WTC11 (cell line): ENCODE measurements at regions not wholly inside any gene's neighbourhood (a gene's known extent, or its start where the extent isn't known, plus 50 kb on each side); places are given as distances from the start of the nearest gene placed in this dataset.

Experiments used
- ATAC-seq: fragments of 200-7000 bp; cut with Tn5 transposase; 2 replicates; pipeline ENCODE4 v1.10.0; 2021; ENCODE audit warnings: mild to moderate bottlenecking, moderate library complexity
- CTCF ChIA-PET: fragments of 300-600 bp; sonication (Branson Sonifier 250); formaldehyde crosslinking; loops from one replicate; lab custom pipeline; 2021; ENCODE audit warnings: antibody characterized with exemption; lab: Charles Lee
- POLR2A ChIA-PET: fragments of 350-600 bp; sonication (Branson Sonifier 250); formaldehyde crosslinking; loops from one replicate; lab custom pipeline; 2021; ENCODE audit warnings: antibody characterized with exemption; lab: Charles Lee
- DNase-seq: peaks from one replicate; pipeline ENCODE4 v3.0.0; 2021; ENCODE audit warnings: low spot score
- H3K27ac Mint-ChIP-seq: 2 replicates; pipeline ENCODE4 v1.8.0; 2021; ENCODE audit warnings: mixed read lengths
- H3K27me3 Mint-ChIP-seq: 2 replicates; pipeline ENCODE4 v1.8.0; 2021; ENCODE audit warnings: low read depth, mild to moderate bottlenecking, moderate library complexity, mixed read lengths
- H3K36me3 Mint-ChIP-seq: 2 replicates; pipeline ENCODE4 v1.8.0; 2021; ENCODE audit warnings: mixed read lengths
- H3K4me1 Mint-ChIP-seq: 2 replicates; pipeline ENCODE4 v1.8.0; 2022; ENCODE audit warnings: mixed read lengths
- H3K4me3 Mint-ChIP-seq: 2 replicates; pipeline ENCODE4 v1.8.0; 2021; ENCODE audit warnings: mild to moderate bottlenecking, moderate library complexity, mixed read lengths
- H3K9me3 Mint-ChIP-seq: 2 replicates; pipeline ENCODE4 v1.8.0; 2021; ENCODE audit warnings: mixed read lengths
- AFF4 ChIP-seq: sonication (generic); formaldehyde crosslinking; IDR thresholded peaks from 2 replicates; pipeline ENCODE4 v1.8.1; 2023; ENCODE audit warnings: mild to moderate bottlenecking, missing genetic modification reagents, borderline replicate concordance
- ATF3 ChIP-seq: sonication (generic); formaldehyde crosslinking; conservative IDR thresholded peaks from 2 replicates; pipeline ENCODE4 v1.8.1; 2022; ENCODE audit warnings: mild to moderate bottlenecking, missing genetic modification reagents
- EMX1 ChIP-seq: fragments of 250-450 bp; sonication (Bioruptor Pico); IDR thresholded peaks from 2 replicates; pipeline ENCODE4 v1.8.0; 2021; ENCODE audit warnings: mild to moderate bottlenecking
- JAZF1 ChIP-seq: fragments of 250-450 bp; sonication (Bioruptor Pico); IDR thresholded peaks from 2 replicates; pipeline ENCODE4 v1.9.0; 2021; ENCODE audit warnings: moderate library complexity, mild to moderate bottlenecking, inconsistent platforms
- JUN ChIP-seq: sonication (generic); formaldehyde crosslinking; IDR thresholded peaks from 2 replicates; pipeline ENCODE4 v1.8.0; 2023; ENCODE audit warnings: mild to moderate bottlenecking, missing genetic modification reagents
- KAT7 ChIP-seq: sonication (generic); formaldehyde crosslinking; IDR thresholded peaks from 2 replicates; pipeline ENCODE4 v1.8.1; 2023; ENCODE audit warnings: missing genetic modification reagents, mild to moderate bottlenecking, borderline replicate concordance
- MAX ChIP-seq: sonication (generic); formaldehyde crosslinking; IDR thresholded peaks from 2 replicates; pipeline ENCODE4 v1.8.0; 2022; ENCODE audit warnings: mild to moderate bottlenecking, missing genetic modification reagents
- MLX ChIP-seq: sonication (generic); formaldehyde crosslinking; IDR thresholded peaks from 2 replicates; pipeline ENCODE4 v1.8.1; 2023; ENCODE audit warnings: mild to moderate bottlenecking, missing genetic modification reagents, moderate library complexity
- NR3C1 ChIP-seq: sonication (generic); formaldehyde crosslinking; conservative IDR thresholded peaks from 2 replicates; pipeline ENCODE4 v1.8.1; 2023; ENCODE audit warnings: low read depth, mild to moderate bottlenecking, missing genetic modification reagents
- RELA ChIP-seq: sonication (generic); formaldehyde crosslinking; IDR thresholded peaks from 2 replicates; pipeline ENCODE4 v1.8.1; 2022; ENCODE audit warnings: missing genetic modification reagents, mild to moderate bottlenecking, borderline replicate concordance
- TEAD1 ChIP-seq: sonication (generic); formaldehyde crosslinking; IDR thresholded peaks from 2 replicates; pipeline ENCODE4 v1.8.0; 2022; ENCODE audit warnings: mild to moderate bottlenecking, missing genetic modification reagents
- TEAD4 ChIP-seq: sonication (generic); formaldehyde crosslinking; IDR thresholded peaks from 2 replicates; pipeline ENCODE4 v1.8.0; 2022; ENCODE audit warnings: mild to moderate bottlenecking, missing genetic modification reagents
- ZNF138 ChIP-seq: sonication (generic); formaldehyde crosslinking; conservative IDR thresholded peaks from 2 replicates; pipeline ENCODE4 v1.8.1; 2022; ENCODE audit warnings: mild to moderate bottlenecking, moderate library complexity, missing genetic modification reagents
- ZNF396 ChIP-seq: fragments of 250-450 bp; sonication (Bioruptor Pico); IDR thresholded peaks from 2 replicates; pipeline ENCODE4 v1.8.0; 2021; ENCODE audit warnings: mild to moderate bottlenecking, moderate library complexity, borderline replicate concordance
- ZNF425 ChIP-seq: fragments of 250-450 bp; sonication (Bioruptor Pico); conservative IDR thresholded peaks from 2 replicates; pipeline ENCODE4 v1.9.0; 2021; ENCODE audit warnings: mild to moderate bottlenecking
- TF ChIP-seq, protein P1 (sequence below): sonication (generic); formaldehyde crosslinking; IDR thresholded peaks from 2 replicates; pipeline ENCODE4 v1.8.1; 2023; ENCODE audit warnings: mild to moderate bottlenecking, missing genetic modification reagents
- TF ChIP-seq, protein P2 (sequence below): sonication (generic); formaldehyde crosslinking; IDR thresholded peaks from 2 replicates; pipeline ENCODE4 v1.8.1; 2023; ENCODE audit warnings: mild to moderate bottlenecking, moderate library complexity, missing genetic modification reagents
- TF ChIP-seq, protein P3 (sequence below): fragments of 250-450 bp; sonication (Bioruptor Pico); IDR thresholded peaks from 2 replicates; pipeline ENCODE4 v1.8.0; 2021; ENCODE audit warnings: mild to moderate bottlenecking

GRCh38 chr2:4192119-4192518 lies 488.7 kb downstream of the DCDC2C start:
- POLR2A ChIA-PET = no interaction called here
- Mint-ChIP-seq H3K4me3 (no peak overlapping the region), H3K36me3 (peaks cover 86% of the 10 kb centered on the region), H3K27me3 (peaks cover 7% of the 10 kb centered on the region), H3K27ac (no peak overlapping the region), H3K4me1 (no peaks in the 10 kb centered on the region), H3K9me3 (peaks cover 90% of the 10 kb centered on the region)
- ATAC-seq (no peak), DNase-seq (no peak)
- TF ChIP-seq AFF4 (no peak), ZNF425 (no peak), JAZF1 (CRISPR knock-in tag) (no peak), RELA (CRISPR knock-in tag) (no peak), KAT7 (no peak), ATF3 (CRISPR knock-in tag) (no peak), TEAD1 (CRISPR knock-in tag) (no peak), EMX1 (no peak), MAX (no peak), ZNF138 (CRISPR knock-in tag) (no peak), TEAD4 (CRISPR knock-in tag) (no peak), ZNF396 (CRISPR knock-in tag) (no peak), NR3C1 (CRISPR knock-in tag) (no peak), MLX (CRISPR knock-in tag) (no peak), JUN (CRISPR knock-in tag) (no peak)
- TF ChIP-seq, protein P1, sequence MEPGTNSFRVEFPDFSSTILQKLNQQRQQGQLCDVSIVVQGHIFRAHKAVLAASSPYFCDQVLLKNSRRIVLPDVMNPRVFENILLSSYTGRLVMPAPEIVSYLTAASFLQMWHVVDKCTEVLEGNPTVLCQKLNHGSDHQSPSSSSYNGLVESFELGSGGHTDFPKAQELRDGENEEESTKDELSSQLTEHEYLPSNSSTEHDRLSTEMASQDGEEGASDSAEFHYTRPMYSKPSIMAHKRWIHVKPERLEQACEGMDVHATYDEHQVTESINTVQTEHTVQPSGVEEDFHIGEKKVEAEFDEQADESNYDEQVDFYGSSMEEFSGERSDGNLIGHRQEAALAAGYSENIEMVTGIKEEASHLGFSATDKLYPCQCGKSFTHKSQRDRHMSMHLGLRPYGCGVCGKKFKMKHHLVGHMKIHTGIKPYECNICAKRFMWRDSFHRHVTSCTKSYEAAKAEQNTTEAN (CRISPR knock-in tag) = no peak
- TF ChIP-seq, protein P2, sequence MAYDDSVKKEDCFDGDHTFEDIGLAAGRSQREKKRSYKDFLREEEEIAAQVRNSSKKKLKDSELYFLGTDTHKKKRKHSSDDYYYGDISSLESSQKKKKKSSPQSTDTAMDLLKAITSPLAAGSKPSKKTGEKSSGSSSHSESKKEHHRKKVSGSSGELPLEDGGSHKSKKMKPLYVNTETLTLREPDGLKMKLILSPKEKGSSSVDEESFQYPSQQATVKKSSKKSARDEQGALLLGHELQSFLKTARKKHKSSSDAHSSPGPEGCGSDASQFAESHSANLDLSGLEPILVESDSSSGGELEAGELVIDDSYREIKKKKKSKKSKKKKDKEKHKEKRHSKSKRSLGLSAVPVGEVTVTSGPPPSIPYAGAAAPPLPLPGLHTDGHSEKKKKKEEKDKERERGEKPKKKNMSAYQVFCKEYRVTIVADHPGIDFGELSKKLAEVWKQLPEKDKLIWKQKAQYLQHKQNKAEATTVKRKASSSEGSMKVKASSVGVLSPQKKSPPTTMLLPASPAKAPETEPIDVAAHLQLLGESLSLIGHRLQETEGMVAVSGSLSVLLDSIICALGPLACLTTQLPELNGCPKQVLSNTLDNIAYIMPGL = no peak
- TF ChIP-seq, protein P3, sequence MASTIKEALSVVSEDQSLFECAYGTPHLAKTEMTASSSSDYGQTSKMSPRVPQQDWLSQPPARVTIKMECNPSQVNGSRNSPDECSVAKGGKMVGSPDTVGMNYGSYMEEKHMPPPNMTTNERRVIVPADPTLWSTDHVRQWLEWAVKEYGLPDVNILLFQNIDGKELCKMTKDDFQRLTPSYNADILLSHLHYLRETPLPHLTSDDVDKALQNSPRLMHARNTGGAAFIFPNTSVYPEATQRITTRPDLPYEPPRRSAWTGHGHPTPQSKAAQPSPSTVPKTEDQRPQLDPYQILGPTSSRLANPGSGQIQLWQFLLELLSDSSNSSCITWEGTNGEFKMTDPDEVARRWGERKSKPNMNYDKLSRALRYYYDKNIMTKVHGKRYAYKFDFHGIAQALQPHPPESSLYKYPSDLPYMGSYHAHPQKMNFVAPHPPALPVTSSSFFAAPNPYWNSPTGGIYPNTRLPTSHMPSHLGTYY = no peak
- CTCF ChIA-PET = no interaction called here
